ENCODE measurements at regions not wholly inside any gene's neighbourhood (a gene's known extent, or its start where the extent isn't known, plus 50 kb on each side); places are given as distances from the start of the nearest gene placed in this dataset.

GRCh38 chr1:87897481-87897880, 568.8 kb downstream of the LMO4 start:
- ATAC-seq (ENCODE audit: low FRiP score in 2 of 2): no peak
- TF ChIP-seq POLR2AphosphoS5 (IDR thresholded peaks at IDR 0.05) (no peak), EP300 (IDR thresholded peaks at IDR 0.05) (no peak), POLR2A (IDR thresholded peaks at IDR 0.05) (no peak)
- TF ChIP-seq, protein P1, sequence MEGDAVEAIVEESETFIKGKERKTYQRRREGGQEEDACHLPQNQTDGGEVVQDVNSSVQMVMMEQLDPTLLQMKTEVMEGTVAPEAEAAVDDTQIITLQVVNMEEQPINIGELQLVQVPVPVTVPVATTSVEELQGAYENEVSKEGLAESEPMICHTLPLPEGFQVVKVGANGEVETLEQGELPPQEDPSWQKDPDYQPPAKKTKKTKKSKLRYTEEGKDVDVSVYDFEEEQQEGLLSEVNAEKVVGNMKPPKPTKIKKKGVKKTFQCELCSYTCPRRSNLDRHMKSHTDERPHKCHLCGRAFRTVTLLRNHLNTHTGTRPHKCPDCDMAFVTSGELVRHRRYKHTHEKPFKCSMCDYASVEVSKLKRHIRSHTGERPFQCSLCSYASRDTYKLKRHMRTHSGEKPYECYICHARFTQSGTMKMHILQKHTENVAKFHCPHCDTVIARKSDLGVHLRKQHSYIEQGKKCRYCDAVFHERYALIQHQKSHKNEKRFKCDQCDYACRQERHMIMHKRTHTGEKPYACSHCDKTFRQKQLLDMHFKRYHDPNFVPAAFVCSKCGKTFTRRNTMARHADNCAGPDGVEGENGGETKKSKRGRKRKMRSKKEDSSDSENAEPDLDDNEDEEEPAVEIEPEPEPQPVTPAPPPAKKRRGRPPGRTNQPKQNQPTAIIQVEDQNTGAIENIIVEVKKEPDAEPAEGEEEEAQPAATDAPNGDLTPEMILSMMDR (IDR thresholded peaks at IDR 0.05): no peak
- Histone ChIP-seq H3K9me3 (no peaks in the 10 kb centered on the region), H3K27ac (no peak overlapping the region), H3K4me3 (no peak overlapping the region), H3K4me1 (peaks cover 0 to under 1% (median 0%) of the 10 kb centered on the region in 4 donors), H3K27me3 (no peaks in the 10 kb centered on the region), H3K36me3 (no peaks in the 10 kb centered on the region)
- 36 to 54% methylated on average over 1 of the region's 1 CpG for WGBS, 2 donors
- no peak for DNase-seq

DNA sequence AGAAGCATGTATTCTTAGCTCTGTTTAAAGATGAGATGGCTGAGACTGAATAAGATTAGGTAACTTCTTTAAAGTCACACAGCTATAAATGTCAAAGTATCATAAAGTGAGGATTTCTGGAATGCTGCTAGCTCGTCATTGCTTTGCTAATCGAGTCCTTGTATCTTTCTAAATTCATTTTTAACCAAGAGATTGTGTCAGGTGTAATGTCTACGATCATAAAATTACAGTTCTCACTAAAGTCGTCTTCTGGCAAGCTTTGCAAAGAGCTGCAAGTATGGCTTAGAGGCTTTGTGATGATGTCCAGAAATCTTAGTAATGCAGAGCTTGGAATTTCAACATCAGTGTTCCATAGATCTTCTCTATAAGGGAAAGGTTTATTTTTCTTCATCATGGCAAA, 569.8 kb downstream of the LMO4 start:
- Histone ChIP-seq H3K4me3 (no peak overlapping the region), H3K9me3 (no peaks in the 10 kb centered on the region), H3K27me3 (no peaks in the 10 kb centered on the region), H3K27ac (no peak overlapping the region), H3K36me3 (no peaks in the 10 kb centered on the region), H3K4me1 (peaks cover 0 to 8% (median 0%) of the 10 kb centered on the region in 4 donors)
- DNase-seq: no peak
- TF ChIP-seq POLR2A (IDR thresholded peaks at IDR 0.05): no peak
- TF ChIP-seq EP300 (IDR thresholded peaks at IDR 0.05): no peak
- TF ChIP-seq, protein P1 (IDR thresholded peaks at IDR 0.05): no peak
- TF ChIP-seq POLR2AphosphoS5 (IDR thresholded peaks at IDR 0.05): no peak
- no peak for ATAC-seq (ENCODE audit: low FRiP score in 2 of 2)
- WGBS, 2 donors: 69 to 79% methylated on average over 4 of the region's 4 CpGs

DNA sequence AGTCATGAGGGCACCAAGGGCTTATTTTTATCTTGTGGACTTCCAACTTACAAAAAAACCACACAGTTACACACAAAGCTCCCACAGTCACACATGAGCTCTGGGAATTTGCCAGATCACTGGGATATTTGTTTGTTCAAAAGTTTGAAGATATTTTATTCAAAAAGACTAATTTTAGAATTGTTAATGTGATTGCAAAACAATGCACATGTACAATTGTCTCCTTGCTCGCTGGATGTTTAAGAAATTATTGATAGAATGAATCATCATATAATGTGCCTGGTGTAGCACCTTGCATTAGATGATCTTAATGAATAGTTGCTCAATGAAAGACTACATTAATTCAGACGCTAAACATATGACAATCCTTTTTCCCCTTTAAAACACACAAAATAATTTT, 570.3 kb downstream of the LMO4 start:
- DNase-seq (no peak), ATAC-seq (ENCODE audit: low FRiP score in 2 of 2) (no peak)
- H3K27ac ChIP-seq: no peak overlapping the region
- H3K4me1 ChIP-seq: peaks cover 0 to 8% (median 0%) of the 10 kb centered on the region in 4 donors
- TF ChIP-seq POLR2AphosphoS5 (IDR thresholded peaks at IDR 0.05) (no peak), EP300 (IDR thresholded peaks at IDR 0.05) (no peak), POLR2A (IDR thresholded peaks at IDR 0.05) (no peak)
- TF ChIP-seq, protein P1 (IDR thresholded peaks at IDR 0.05): no peak
- WGBS, 2 donors: 26 to 44% methylated on average over 2 of the region's 2 CpGs
- H3K27me3 ChIP-seq: no peaks in the 10 kb centered on the region
- no peaks in the 10 kb centered on the region for H3K36me3 ChIP-seq
- no peak overlapping the region for H3K4me3 ChIP-seq
- H3K9me3 ChIP-seq: no peaks in the 10 kb centered on the region

- WGBS, 2 donors: 87 to 92% methylated on average over 3 of the region's 3 CpGs
- H3K27ac ChIP-seq: no peak overlapping the region
- no peaks in the 10 kb centered on the region for H3K36me3 ChIP-seq
- ATAC-seq (ENCODE audit: low FRiP score in 2 of 2) (no peak), DNase-seq (no peak)
- H3K4me3 ChIP-seq: no peak overlapping the region
- H3K27me3 ChIP-seq: no peaks in the 10 kb centered on the region
- no peaks in the 10 kb centered on the region for H3K9me3 ChIP-seq
- peaks cover 0 to 8% (median 0%) of the 10 kb centered on the region in 4 donors for H3K4me1 ChIP-seq
- TF ChIP-seq, protein P1 (IDR thresholded peaks at IDR 0.05): no peak
- no peak for TF ChIP-seq POLR2AphosphoS5 (IDR thresholded peaks at IDR 0.05)
- TF ChIP-seq EP300 (IDR thresholded peaks at IDR 0.05): no peak
- TF ChIP-seq POLR2A (IDR thresholded peaks at IDR 0.05): no peak
Observed at GRCh38 chr1:87899746-87900145, 571.1 kb downstream of the LMO4 start.

DNA sequence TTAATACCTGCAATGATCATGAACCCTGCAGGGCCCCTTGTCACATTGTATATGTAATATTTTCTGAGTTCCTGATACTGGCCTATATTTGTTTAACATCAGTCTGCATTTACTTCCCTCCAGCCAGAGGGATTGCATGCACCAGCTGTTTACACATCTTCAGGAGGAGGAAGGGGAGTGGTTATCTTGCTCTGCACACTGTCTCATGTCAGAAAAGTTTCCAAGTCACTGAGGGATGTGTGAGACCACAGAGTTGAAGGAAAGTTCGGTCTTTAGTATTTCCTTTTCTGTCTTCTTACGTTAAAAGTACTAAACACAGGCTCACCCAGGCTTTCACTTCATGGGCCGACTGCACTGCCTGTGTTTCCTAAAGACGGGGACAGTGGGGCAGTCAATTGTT, 574.1 kb downstream of the LMO4 start:
- H3K4me3 ChIP-seq: no peak overlapping the region
- ATAC-seq (ENCODE audit: low FRiP score in 2 of 2) (peak; percentile 67 to 75), DNase-seq (peak in 1 of 2 donors; percentile 22)
- no peaks in the 10 kb centered on the region for H3K9me3 ChIP-seq
- 10 to 21% methylated on average over 4 of the region's 4 CpGs for WGBS, 2 donors
- H3K27ac ChIP-seq: peak overlapping the region in 2 of 4 donors; percentile 1 to 27
- H3K27me3 ChIP-seq: no peaks in the 10 kb centered on the region
- H3K36me3 ChIP-seq: no peaks in the 10 kb centered on the region
- peaks cover 0 to 8% (median 0%) of the 10 kb centered on the region in 4 donors for H3K4me1 ChIP-seq
- no peak for TF ChIP-seq POLR2A (IDR thresholded peaks at IDR 0.05)
- TF ChIP-seq POLR2AphosphoS5 (IDR thresholded peaks at IDR 0.05): peak in 1 of 2 donors; percentile 51
- TF ChIP-seq EP300 (IDR thresholded peaks at IDR 0.05): no peak
